Activated CD4-positive, alpha-beta T cell treated with anti-CD3 and anti-CD28 coated beads, Interleukin-2, Interleukin-6, amounts not matched to agents 100 ng/mL and 50 ng/mL, durations not matched to agents 16 hours and 8 hours (primary cell): ENCODE measurements at regions not wholly inside any gene's neighbourhood (a gene's known extent, or its start where the extent isn't known, plus 50 kb on each side); places are given as distances from the start of the nearest gene placed in this dataset.

ENCODE experiments used
- DNase-seq: peaks from one replicate; pipeline ENCODE4 v3.0.0-alpha.2; 2020

DNA sequence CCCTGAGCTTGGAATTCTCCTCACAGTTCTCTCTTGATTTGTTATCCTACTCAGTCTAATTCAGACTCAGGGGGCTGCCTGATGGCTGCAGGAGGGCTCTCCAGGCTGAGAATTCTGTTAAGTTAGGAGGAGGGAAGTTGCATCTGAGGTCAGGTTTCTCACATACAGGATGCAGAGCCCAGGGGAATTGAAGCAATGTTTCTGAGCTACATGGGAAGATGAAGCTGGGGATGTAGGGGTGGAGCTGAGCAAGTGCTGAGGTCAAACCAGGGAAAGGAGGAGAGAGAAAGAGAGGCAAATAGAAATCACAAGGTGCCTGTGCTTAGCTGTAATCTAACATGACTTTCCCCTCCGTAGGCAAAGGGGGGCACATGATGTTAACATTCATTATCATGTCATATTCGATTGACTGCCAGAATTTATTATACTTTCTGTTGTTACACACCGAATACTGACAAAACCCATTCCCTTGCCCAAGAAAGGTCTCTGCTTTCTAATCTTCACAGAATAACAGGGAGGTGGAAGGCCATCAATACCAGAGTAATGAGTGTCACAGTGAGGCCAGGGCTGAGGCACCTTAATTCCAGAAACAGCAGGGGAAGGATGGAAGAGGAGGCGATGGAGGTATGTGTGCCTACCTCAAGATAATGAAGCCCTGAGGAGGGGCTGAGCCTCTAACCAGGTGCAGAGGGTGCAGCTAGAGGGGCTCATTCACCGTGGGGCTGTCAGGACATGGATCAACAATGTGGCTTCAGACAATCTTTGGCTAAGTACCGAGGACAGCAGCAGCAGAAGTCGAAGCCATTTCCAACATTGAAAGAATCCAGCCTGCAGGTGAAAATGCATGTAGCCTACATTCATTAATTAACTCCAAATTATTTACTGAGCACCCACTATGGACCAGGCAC, 205.4 kb upstream of the SNX19 start:
- no peak for DNase-seq

DNA sequence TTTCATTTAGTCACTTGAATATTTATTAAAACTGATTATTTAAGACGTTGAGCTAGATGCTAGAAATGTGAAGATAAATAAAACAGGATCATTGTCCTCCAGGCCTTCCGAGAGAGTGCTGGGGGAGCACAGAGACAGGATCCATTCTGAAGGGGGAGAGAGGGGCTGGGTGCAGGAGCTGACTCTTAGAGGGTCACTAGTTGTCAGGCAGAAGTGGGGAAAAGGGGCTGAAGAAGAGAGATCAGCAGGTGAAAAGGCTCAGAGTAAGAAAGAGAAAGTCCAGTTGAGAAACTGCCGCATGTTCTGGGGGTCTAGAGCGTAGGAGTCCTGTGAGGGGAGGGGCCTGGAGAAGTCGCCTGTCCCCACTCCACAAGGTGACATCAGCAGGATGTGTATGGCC, 206.2 kb upstream of the SNX19 start:
- DNase-seq, result no peak

DNA sequence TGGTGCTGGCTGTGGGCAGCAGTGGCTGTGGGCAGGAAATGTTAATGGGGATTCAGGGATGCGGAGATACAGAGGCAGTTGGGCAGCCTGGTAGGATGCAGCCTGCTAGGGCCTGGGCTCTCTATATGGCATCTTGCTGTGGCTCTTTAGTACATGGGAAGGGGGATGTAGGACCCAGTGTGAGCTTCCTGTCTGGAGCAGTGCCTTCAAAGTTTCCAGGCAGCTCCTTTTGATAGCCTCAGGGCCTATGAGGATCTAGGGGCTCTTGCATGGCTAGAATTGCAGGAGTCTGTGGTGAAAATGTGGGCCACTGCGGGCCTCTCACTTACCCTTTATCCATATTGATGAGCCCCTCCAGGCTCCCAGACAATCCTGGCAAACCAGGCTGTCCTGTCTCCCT, 213.2 kb upstream of the SNX19 start:
- no peak for DNase-seq

DNA sequence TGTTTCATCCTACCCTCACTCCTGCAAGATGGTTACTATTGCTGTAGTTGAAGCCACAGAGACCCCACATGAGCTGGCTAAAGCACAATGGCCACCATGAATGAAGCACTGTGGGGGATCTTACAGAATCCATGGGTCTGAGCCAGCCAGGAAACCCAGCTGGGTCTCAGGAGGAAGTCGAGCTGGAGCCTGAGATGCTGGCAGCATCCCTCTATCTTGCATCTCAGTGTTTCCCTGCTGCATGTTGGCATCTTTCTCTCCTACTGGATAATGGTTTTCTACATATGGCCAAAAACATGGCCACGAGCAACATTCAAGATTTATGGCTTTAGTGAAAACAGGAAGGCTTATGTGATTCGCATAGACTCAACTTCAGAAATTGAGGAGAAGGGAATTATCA, 219.3 kb upstream of the SNX19 start:
- no peak for DNase-seq

DNA sequence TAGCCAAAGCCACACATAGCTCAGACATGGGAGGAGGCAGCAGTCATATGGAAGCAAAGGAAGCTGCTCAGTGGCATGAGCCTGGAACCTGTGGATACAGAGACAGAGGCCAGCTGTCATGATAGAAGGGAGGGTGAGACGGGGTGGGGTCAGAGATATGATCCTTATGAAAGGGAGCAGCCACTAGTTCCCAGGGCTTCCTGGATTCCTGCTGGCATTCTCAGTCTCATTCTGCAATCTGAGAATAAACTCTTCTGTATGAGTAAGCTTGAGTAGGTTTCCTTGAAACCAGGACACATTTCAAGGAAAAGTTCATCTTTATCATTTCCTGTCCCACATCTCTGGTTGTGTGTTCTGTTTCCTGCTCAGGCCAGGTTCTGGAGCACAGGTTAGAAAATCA, 220.2 kb upstream of the SNX19 start:
- DNase-seq, result no peak

GRCh38 chr11:131137046-131137445, 220.8 kb upstream of the SNX19 start:
- DNase-seq, result no peak

DNA sequence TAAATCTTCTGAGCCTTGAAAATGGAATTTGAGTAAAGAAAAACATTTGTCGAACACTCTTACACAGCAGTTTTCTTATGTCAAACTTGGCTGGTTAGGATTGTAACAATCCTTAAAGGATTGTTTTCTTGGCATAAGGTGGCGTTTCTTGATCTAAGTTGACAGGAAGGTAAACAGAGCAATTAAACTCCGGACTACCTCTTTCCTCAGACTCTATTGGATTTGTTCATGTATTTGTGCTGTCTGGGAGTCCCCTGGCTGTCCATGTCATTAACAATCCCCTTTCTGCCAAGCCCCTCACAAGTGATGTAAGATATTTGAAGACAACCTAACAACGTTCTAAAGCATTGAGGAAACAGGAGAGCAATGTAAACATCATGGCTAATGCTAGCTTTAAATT, 222.5 kb upstream of the SNX19 start:
- no peak for DNase-seq

- no peak for DNase-seq
Observed at GRCh38 chr11:131145791-131146190, 224.6 kb upstream of the NTM start.

GRCh38 chr11:131146827-131147490, 223.5 kb upstream of the NTM start:
- DNase-seq, result no peak

DNA sequence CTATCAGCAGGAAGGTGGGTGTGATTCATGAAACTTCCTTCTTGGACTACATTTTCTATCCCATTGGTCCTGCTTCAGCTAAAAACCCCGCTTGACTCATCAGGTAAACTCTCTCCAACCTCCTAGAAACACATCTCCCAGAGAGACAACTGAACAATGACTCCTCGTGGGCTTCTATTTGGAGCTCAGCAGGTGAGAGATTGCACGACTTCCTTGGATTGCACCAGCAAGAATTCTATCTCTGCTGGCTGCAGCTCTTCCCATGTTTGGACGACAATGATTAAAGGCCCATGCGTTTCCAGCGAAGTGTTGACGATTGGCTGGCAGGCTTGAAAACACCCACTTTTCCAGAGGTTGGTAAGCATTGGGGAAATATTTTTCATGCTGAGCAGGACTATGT, 216.1 kb upstream of the NTM start:
- no peak for DNase-seq

GRCh38 chr11:131157678-131158077, 212.7 kb upstream of the NTM start:
- DNase-seq, result no peak

GRCh38 chr11:131160846-131161245, 209.6 kb upstream of the NTM start:
- no peak for DNase-seq

DNA sequence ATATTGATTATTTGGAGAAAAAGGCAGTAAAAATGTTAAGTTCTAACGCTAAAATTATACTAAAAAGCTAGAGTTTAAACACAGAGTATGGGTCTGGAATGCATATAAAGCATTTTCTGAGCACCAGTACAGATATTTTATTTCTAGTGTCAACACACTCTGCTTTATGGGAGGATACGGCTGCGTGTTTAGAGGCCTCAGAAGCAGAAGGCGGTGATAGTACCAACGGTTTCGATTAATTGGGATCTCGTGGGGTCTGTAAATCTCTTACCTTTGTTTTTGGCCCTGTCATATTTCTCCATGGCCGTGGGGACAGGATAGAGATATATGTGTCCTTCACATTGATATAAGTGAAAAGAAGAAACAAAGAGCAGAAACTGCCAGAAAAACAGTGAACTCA, 206.8 kb upstream of the NTM start:
- DNase-seq, result no peak

GRCh38 chr11:131165036-131165435, 205.4 kb upstream of the NTM start:
- no peak for DNase-seq

DNA sequence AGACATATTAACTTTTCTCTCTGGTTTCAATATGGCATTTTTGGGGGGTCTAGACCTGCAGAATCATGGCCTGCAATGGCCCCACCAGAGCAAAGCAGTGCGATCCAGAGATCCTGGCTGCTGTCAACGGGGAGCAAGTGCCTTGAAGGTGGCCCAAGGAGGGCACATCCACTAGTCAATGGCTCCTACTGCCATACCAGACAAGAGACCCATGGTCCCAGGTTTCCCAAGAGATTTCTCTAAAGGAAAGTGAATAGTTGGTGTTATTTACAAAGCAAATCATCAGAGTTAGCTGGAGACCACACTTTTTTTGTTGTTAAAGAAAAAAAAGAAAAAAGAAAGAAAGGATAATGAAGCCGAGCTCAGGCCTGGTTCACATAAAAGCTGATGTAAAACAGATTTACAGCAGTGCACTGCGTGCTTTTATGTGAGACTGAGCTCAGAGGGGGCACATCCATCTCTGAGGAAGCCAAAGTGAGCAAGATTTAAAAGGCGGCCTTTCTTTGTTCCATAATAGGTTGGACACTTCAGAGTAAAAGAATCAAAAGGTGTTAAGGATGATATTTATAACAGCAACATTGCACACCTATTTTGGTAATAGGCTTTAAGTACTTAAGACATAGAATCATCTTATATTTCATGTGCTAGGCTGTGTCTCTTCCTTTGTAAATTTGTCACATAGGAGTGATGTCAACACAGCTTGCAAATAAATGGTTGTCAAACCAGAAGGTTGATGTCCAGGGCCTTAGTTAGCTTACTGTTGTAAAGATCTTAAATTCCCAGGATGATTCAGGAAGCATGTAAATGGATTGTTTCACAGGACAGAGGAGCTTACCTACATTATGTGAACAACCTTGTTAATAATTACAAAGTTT, 201.3 kb upstream of the NTM start:
- DNase-seq, result no peak

- no peak for DNase-seq
Observed at GRCh38 chr11:131172011-131172410, 198.4 kb upstream of the NTM start.

- no peak for DNase-seq
Observed at GRCh38 chr11:131178020-131178419, 192.4 kb upstream of the NTM start.

DNA sequence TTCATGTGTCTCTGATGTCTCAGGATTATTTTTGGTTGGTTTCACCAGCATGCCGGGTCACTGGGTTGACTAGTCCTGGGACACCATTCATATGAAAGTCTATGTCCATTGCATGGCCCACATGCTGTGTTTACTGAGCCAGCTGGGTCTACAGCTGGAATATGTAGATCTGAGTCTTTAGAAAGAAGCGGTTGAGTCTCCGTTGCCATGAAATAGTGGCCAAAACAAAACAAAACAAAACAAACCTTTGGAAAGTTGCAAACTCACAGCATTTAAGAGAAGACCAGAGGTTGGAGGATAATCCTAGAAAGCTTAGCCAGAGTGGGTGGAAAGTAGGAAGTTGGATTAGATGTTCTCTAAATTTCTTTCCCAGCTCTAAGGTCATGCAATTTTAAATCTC, 191.8 kb upstream of the NTM start:
- DNase-seq, result no peak

DNA sequence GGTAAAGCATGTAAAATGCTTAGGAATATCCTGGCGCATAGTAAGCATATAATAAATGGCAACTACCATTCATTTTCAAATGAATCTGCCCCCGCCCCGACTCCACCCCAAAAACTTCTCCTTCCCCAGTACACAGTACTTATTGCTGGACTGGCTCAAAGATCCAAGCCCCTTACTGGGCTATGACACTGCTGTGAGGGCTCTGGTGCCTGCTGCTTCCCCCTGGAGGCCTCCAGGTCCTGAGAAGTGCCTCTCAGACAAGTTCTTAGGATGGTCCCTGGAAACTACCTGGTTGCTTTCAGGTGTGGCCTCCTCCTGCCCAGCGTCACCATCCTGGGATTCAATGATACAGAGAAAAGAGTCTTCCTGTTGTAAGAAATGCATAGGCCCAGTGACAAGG, 190.6 kb upstream of the NTM start:
- no peak for DNase-seq

DNA sequence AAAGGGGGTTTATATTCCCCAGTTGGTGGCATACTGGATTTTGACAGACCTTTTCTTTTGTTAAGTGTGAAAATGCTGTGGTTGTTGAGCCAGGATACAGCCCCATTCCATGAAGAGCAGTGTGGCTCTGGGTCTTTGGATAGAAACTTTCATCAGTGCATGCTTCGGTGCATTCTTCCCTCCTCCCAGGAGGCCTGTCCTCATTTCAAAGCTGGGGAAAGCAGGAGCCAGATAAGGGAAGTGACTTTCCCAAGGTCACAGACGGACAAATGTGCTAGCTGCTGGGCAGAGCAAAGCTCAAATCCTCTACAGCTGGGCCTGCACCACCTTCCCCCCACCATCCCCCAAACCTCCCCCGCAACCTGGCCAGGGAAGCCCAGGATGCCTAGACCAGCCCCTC, 184.5 kb upstream of the NTM start:
- DNase-seq, result no peak

DNA sequence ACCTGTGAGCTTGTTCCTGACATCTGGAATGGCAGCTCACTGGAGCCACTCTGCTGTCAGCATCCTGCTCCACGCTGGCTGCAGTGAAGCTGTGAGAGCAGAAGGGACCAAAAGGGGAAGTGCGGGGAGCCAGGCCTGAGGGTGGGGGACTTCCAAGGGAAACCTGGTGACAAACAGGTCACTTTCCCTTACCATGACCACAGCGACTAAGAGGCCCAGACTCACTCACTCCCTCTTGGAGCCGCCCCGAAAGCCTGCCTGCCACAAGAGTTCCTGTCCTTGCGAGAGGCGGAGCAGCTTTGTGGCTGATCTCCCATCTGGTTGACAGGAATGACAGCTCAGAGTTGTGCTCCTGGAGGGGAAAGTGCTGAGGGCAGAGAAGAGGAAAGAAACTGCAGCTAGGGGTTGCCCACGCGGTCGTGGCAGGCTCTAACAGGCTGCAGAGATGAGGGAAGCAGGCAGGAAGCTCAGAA, 183.8 kb upstream of the NTM start:
- DNase-seq, result peak; percentile 1

GRCh38 chr11:131190446-131190845, 180.0 kb upstream of the NTM start:
- DNase-seq, result no peak

- DNase-seq, result no peak
Observed at GRCh38 chr11:131191606-131192005, 178.8 kb upstream of the NTM start.
